ENCODE measurements at regions not wholly inside any gene's neighbourhood (a gene's known extent, or its start where the extent isn't known, plus 50 kb on each side); places are given as distances from the start of the nearest gene placed in this dataset.

GRCh38 chr16:79892278-79892677 is 291.7 kb upstream of the MAF start:
- TF ChIP-seq, protein P1, sequence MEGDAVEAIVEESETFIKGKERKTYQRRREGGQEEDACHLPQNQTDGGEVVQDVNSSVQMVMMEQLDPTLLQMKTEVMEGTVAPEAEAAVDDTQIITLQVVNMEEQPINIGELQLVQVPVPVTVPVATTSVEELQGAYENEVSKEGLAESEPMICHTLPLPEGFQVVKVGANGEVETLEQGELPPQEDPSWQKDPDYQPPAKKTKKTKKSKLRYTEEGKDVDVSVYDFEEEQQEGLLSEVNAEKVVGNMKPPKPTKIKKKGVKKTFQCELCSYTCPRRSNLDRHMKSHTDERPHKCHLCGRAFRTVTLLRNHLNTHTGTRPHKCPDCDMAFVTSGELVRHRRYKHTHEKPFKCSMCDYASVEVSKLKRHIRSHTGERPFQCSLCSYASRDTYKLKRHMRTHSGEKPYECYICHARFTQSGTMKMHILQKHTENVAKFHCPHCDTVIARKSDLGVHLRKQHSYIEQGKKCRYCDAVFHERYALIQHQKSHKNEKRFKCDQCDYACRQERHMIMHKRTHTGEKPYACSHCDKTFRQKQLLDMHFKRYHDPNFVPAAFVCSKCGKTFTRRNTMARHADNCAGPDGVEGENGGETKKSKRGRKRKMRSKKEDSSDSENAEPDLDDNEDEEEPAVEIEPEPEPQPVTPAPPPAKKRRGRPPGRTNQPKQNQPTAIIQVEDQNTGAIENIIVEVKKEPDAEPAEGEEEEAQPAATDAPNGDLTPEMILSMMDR (IDR thresholded peaks at IDR 0.05) = no peak
- no peak for TF ChIP-seq POLR2A (IDR thresholded peaks at IDR 0.05)
